ENCODE measurements at regions not wholly inside any gene's neighbourhood (a gene's known extent, or its start where the extent isn't known, plus 50 kb on each side); places are given as distances from the start of the nearest gene placed in this dataset.

DNA sequence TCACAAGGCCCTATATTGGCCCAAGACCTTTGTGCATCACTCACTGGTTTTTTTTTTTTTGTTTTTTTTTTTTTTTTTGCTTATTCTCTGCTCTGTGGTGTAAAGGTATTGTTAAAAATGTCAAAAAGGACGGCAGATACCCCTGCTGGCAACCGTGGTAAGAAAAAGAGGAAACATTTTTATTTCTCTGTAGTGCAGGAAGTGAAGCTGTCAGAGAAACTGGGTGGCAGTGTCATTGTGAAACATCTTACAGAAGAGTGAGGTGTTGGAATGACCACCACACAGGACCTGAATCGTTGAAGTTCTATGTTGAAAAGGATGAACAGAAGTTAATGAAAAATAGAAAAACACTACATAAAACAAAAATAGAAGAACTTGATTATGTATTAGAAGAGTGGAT is 346.4 kb downstream of the FGF9 start:
- DNase-seq (ENCODE audit: low read depth) = no peak
- no peaks in the 10 kb centered on the region for H3K36me3 ChIP-seq (ENCODE audit: control insufficient read depth, insufficient read depth, low read length)
- POLR2A ChIA-PET = interaction anchor here (0.7 kb wide), 1 partner anchor 45 kb away, joined by 11 read pairs; no protein-coding TSS in a partner anchor
- TF ChIP-seq, protein P1, sequence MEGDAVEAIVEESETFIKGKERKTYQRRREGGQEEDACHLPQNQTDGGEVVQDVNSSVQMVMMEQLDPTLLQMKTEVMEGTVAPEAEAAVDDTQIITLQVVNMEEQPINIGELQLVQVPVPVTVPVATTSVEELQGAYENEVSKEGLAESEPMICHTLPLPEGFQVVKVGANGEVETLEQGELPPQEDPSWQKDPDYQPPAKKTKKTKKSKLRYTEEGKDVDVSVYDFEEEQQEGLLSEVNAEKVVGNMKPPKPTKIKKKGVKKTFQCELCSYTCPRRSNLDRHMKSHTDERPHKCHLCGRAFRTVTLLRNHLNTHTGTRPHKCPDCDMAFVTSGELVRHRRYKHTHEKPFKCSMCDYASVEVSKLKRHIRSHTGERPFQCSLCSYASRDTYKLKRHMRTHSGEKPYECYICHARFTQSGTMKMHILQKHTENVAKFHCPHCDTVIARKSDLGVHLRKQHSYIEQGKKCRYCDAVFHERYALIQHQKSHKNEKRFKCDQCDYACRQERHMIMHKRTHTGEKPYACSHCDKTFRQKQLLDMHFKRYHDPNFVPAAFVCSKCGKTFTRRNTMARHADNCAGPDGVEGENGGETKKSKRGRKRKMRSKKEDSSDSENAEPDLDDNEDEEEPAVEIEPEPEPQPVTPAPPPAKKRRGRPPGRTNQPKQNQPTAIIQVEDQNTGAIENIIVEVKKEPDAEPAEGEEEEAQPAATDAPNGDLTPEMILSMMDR (IDR thresholded peaks at IDR 0.05; ENCODE audit: insufficient read depth, low read depth, low read length) = no peak
- CTCF ChIA-PET = no interaction called here
- H3K4me3 ChIP-seq (ENCODE audit: low read depth, low read length) = no peak overlapping the region
- H3K27me3 ChIP-seq (ENCODE audit: control insufficient read depth, insufficient read depth, low read length) = no peaks in the 10 kb centered on the region

DNA sequence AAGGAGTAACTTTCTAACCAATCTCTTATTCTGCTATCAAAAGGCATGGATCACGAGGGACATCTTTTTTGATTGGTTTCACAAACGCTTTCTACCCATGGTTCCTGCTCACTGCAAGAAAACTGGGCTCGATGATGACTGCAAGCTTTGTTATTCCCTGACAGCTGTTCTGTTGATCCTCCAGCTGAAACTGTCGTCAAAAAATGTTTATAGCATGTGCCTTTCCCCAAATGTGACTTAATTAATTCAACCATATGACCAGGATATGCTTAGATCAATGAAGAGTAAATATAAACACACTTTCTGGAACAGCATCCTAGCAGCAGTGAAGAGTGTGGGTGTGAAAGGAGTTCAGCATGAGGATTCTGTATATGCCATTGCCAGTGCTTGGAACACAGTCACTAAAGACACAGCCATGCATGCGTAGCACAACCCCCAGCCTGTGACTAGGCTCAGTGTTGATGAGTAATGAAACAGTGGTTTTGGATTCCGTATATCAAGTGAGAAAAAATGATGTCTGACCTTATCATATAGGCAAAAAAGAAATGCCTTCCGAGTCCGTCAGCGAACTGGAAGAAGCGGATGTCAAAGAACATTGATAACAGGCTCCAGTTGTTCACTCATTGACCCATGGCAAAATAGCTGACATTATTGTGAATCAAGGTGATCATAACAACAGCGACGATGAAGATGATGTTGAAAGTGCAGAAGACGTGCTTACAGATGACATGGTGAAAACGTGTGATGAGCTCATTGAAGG is 347.4 kb downstream of the FGF9 start:
- DNase-seq (ENCODE audit: low read depth) = no peak
- Histone ChIP-seq H3K36me3 (ENCODE audit: control insufficient read depth, insufficient read depth, low read length) (no peaks in the 10 kb centered on the region), H3K27me3 (ENCODE audit: control insufficient read depth, insufficient read depth, low read length) (no peaks in the 10 kb centered on the region), H3K4me3 (ENCODE audit: low read depth, low read length) (no peak overlapping the region)
- ChIA-PET CTCF (no interaction called here), POLR2A (no interaction called here)
- TF ChIP-seq, protein P1 (IDR thresholded peaks at IDR 0.05; ENCODE audit: insufficient read depth, low read depth, low read length) = no peak

DNA sequence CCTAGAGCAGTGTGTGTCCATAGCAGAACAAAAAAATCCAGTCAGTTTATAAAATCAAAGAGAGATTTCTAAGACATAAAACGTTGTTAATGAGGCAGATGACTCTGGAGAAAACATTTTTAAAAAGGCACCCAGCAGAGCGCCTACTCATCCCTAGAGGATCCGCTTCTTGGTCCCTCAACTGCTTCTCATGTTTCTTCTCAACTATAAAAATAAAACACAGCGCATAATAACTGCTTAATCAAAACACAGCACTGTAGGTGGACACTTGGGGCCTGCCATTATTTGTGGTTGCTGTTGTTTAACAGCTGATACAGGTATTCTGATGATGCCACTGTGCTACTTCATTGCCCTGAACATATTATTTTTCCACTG is 347.9 kb downstream of the FGF9 start:
- TF ChIP-seq, protein P1 (IDR thresholded peaks at IDR 0.05; ENCODE audit: insufficient read depth, low read depth, low read length) = no peak
- POLR2A ChIA-PET = no interaction called here
- CTCF ChIA-PET = no interaction called here

DNA sequence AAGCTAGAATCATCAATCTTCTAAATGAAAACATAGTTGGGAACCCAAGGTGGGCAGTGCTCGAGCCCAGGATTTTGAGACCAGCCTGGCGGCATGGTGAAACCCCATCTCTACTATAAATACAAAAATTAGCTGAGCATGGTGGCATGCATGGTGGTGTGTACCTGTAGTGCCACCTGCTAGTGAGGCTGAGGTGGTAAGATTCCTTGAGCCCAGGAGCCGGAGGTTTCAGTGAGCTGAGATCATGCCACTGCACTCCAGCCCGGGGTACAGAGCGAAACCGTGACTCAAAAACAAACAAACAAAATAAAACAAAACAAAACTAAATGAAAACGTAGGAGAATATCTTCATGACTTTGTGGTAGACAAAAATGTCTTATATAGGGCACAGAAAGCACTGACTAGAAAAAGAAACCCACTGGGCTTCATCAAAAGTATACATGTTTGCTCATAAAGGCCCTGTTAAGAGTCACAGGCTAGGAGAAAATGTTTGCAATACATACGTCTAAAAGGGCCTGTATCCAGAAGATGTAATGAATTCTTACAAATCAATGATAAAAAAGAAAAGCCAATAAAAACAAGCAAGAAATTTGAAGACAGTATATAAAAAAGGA is 353.6 kb downstream of the FGF9 start:
- Histone ChIP-seq H3K36me3 (ENCODE audit: control insufficient read depth, insufficient read depth, low read length) (no peaks in the 10 kb centered on the region), H3K4me3 (ENCODE audit: low read depth, low read length) (no peak overlapping the region), H3K27me3 (ENCODE audit: control insufficient read depth, insufficient read depth, low read length) (no peaks in the 10 kb centered on the region)
- ChIA-PET CTCF (no interaction called here), POLR2A (no interaction called here)
- no peak for DNase-seq (ENCODE audit: low read depth)
- TF ChIP-seq, protein P1 (IDR thresholded peaks at IDR 0.05; ENCODE audit: insufficient read depth, low read depth, low read length) = no peak

More for the DNA sequence above, 347.9 kb downstream of the FGF9 start:
- Histone ChIP-seq H3K36me3 (ENCODE audit: control insufficient read depth, insufficient read depth, low read length) (no peaks in the 10 kb centered on the region), H3K4me3 (ENCODE audit: low read depth, low read length) (no peak overlapping the region), H3K27me3 (ENCODE audit: control insufficient read depth, insufficient read depth, low read length) (no peaks in the 10 kb centered on the region)
- DNase-seq (ENCODE audit: low read depth) = no peak

DNA sequence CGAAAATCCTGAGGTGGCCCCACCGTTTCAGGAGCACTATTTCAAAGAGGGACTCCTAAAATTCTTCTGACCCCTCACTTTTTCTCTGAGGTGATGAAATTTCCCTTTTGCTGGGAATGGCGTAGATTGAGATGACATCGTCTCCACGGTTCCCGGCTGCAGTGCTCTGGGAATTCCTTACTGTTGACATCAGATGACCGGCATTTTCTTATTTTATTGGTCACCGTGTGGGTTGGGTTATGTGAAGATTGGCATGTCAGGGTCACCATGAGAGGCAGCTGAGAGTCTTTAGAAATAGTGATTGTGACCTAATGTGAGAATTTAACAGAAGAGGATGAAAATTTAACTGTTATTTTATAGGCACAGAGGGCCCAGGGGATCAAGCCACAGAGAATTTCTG is 356.7 kb downstream of the FGF9 start:
- Histone ChIP-seq H3K4me3 (ENCODE audit: low read depth, low read length) (no peak overlapping the region), H3K27me3 (ENCODE audit: control insufficient read depth, insufficient read depth, low read length) (no peaks in the 10 kb centered on the region), H3K36me3 (ENCODE audit: control insufficient read depth, insufficient read depth, low read length) (no peaks in the 10 kb centered on the region)
- CTCF ChIA-PET = no interaction called here
- no peak for DNase-seq (ENCODE audit: low read depth)
- TF ChIP-seq, protein P1 (IDR thresholded peaks at IDR 0.05; ENCODE audit: insufficient read depth, low read depth, low read length) = no peak
- POLR2A ChIA-PET = no interaction called here

All from BJ (cell line).